ENCODE measurements at regions not wholly inside any gene's neighbourhood (a gene's known extent, or its start where the extent isn't known, plus 50 kb on each side); places are given as distances from the start of the nearest gene placed in this dataset.
"Not testable (repeated sequence)": the region's sequence is repeated elsewhere in the genome, so short reads cannot be mapped to it uniquely, and the experiment has no call there.

GRCh38 chr2:190005513-190005912 lies 57.0 kb downstream of the MSTN start:
- DNase-seq = no peak

- DNase-seq = no peak
These were observed 62.9 kb downstream of the MSTN start for GRCh38 chr2:189999661-190000060.

GRCh38 chr2:189998665-189999064 lies 63.9 kb downstream of the MSTN start:
- DNase-seq = not testable (repeated sequence)

GRCh38 chr2:189997016-189997415 lies 65.5 kb downstream of the MSTN start:
- no peak for DNase-seq

GRCh38 chr2:189995679-189996078 lies 66.8 kb downstream of the MSTN start:
- DNase-seq = no peak

- no peak for DNase-seq
These were observed 79.6 kb downstream of the MSTN start for GRCh38 chr2:189982780-189983394.

- DNase-seq = no peak
These were observed 80.4 kb downstream of the MSTN start for GRCh38 chr2:189982087-189982486.

GRCh38 chr2:189976488-189976887 lies 86.0 kb downstream of the MSTN start:
- not testable (repeated sequence) for DNase-seq

GRCh38 chr2:189960346-189960745 lies 102.2 kb downstream of the MSTN start:
- DNase-seq = no peak

GRCh38 chr2:189959450-189959849 lies 103.1 kb downstream of the MSTN start:
- peak; percentile 36 for DNase-seq

- DNase-seq = no peak
These were observed 107.5 kb downstream of the MSTN start for GRCh38 chr2:189954989-189955388.

- no peak for DNase-seq
These were observed 109.9 kb downstream of the MSTN start for GRCh38 chr2:189952536-189953109.

GRCh38 chr2:189951791-189952535 lies 110.6 kb downstream of the MSTN start:
- no peak for DNase-seq

- no peak for DNase-seq
These were observed 119.5 kb downstream of the MSTN start for GRCh38 chr2:189943009-189943408.

GRCh38 chr2:189940913-189941312 lies 121.6 kb downstream of the MSTN start:
- DNase-seq = no peak

- DNase-seq = no peak
These were observed 124.8 kb downstream of the MSTN start for GRCh38 chr2:189937691-189938090.

- DNase-seq = no peak
These were observed 128.6 kb downstream of the MSTN start for GRCh38 chr2:189933911-189934399.

- DNase-seq = no peak
These were observed 129.5 kb downstream of the MSTN start for GRCh38 chr2:189933041-189933440.

GRCh38 chr2:189927823-189928222 lies 134.7 kb downstream of the MSTN start:
- DNase-seq = no peak

Measured in right hindlimb (tissue), 1 donor.